Prostate gland (tissue), 2 donors: ENCODE measurements at regions not wholly inside any gene's neighbourhood (a gene's known extent, or its start where the extent isn't known, plus 50 kb on each side); places are given as distances from the start of the nearest gene placed in this dataset.

Experiments used
- CTCF ChIP-seq, 4 experiments: fragments of 200-600 bp in 2 of 4; fragments of 450-650 bp in 2 of 4; sonication (generic) in 2 of 4; IDR thresholded peaks; 1 replicate in 3 of 4; 2 replicates in 1 of 4; pipeline ENCODE4 v1.5.1; 2016 to 2019; ENCODE audit warnings: antibody characterized with exemption in 4 of 4, mild to moderate bottlenecking in 2 of 4, moderate library complexity in 2 of 4
- POLR2A ChIP-seq: fragments of 450-650 bp; IDR thresholded peaks from one replicate; pipeline ENCODE4 v1.6.1; 2016; ENCODE audit warnings: antibody characterized with exemption, mild to moderate bottlenecking
- POLR2AphosphoS5 ChIP-seq: sonication (generic); formaldehyde crosslinking; IDR thresholded peaks from one replicate; pipeline ENCODE4 v1.6.1; 2017; ENCODE audit warnings: antibody characterized with exemption

GRCh38 chr11:97739932-97740800, 1280.6 kb upstream of the CNTN5 start:
- TF ChIP-seq CTCF (IDR thresholded peaks at IDR 0.05): no peak
- TF ChIP-seq POLR2A: no peak
- no peak for TF ChIP-seq POLR2AphosphoS5
